ENCODE measurements at regions not wholly inside any gene's neighbourhood (a gene's known extent, or its start where the extent isn't known, plus 50 kb on each side); places are given as distances from the start of the nearest gene placed in this dataset.

DNA sequence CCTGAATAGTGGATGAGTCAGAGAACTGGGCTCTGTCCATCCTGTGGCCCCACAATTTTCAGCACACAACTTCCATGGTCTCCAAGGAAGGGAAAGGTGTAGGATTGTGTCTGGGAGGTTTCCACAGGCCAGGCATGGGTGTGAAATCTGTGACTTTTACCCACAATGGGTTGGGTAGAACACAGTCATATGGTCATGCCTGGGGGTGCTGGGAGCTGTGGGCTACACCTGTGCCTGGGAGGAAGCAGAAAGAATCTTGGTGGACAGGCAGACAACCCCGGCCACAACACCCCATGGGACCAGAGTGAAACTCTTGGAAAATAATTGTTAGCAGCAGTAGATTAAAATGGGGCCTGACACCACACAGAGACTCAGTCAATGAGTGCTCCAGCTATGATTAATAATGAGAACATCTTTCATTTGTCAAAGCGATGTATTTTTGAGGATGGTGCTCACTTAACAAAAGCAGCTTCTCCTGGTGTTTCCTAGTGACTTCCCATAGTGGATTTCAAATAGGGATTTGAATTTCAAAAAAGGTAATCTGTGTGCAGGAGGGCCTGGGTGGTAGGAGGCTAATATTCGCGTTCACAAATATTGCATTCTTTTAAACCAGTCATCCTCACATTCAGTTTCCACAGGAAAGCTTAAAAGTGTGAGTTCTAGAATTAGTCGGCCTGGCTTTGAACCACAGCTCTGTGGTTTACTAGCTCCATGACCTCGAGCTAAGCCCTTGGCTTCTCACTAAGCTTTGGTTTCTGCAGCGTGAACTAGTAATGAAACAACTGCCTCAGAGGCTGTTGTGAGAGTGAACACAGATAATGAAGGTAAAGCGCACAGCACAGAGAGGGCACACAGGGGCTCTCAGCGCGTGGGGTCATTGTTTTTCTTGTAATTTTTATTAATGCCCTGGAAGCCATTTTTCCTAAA lies 89.3 kb upstream of the UQCRFS1 start:
- no peak overlapping the region for H3K9ac ChIP-seq (ENCODE audit: low read depth in 1 of 2, low read length in 2 of 2)
- H3K4me1 ChIP-seq (ENCODE audit: control insufficient read depth in 2 of 2, insufficient read depth in 2 of 2, low read length in 2 of 2): no peaks in the 10 kb centered on the region
- H3K36me3 ChIP-seq (ENCODE audit: control insufficient read depth in 2 of 2, insufficient read depth in 2 of 2, low read length in 2 of 2): no peaks in the 10 kb centered on the region
- H3K4me3 ChIP-seq (ENCODE audit: low read length in 2 of 2): no peak overlapping the region
- H3K27ac ChIP-seq (ENCODE audit: low read depth in 2 of 2, low read length in 2 of 2): no peak overlapping the region
- no peaks in the 10 kb centered on the region for H3K27me3 ChIP-seq (ENCODE audit: control insufficient read depth in 2 of 2, insufficient read depth in 2 of 2, low read length in 2 of 2)
- H3K9me3 ChIP-seq (ENCODE audit: control insufficient read depth in 2 of 2, low read length in 2 of 2): no peaks in the 10 kb centered on the region

DNA sequence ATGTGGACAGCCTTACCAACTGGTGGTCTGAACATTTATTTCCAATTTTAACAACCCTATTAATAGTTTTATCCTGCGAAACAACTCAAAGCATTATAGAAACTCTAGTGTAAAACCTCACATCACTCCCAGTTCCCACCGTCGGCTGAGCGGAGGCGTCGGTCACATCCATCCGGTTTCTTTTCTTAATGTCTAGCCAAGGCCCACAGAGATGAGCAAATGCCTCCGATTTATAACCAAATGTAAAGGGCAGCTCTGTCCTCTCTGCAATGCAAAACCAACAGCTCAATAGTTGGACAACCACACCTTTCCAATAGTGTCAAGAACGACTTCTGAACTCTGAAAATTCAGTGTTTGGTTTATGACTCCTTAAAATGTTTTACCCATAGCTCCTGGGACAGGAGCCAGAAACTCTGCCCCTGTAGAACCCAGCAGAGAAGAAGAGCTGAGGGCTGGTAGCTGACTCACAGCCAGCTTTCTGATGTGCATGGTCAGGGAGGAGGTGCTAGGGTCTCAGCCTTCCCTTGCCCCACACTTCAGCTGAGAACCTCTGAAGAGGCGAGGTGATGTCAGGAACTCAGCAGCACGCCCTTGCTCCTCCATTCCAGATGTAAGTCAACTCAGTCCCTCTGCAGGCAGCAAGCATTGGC lies 90.2 kb upstream of the UQCRFS1 start:
- Histone ChIP-seq H3K4me3 (ENCODE audit: low read length in 2 of 2) (no peak overlapping the region), H3K27me3 (ENCODE audit: control insufficient read depth in 2 of 2, insufficient read depth in 2 of 2, low read length in 2 of 2) (no peaks in the 10 kb centered on the region), H3K9ac (ENCODE audit: low read depth in 1 of 2, low read length in 2 of 2) (no peak overlapping the region), H3K4me1 (ENCODE audit: control insufficient read depth in 2 of 2, insufficient read depth in 2 of 2, low read length in 2 of 2) (no peaks in the 10 kb centered on the region), H3K36me3 (ENCODE audit: control insufficient read depth in 2 of 2, insufficient read depth in 2 of 2, low read length in 2 of 2) (no peaks in the 10 kb centered on the region), H3K9me3 (ENCODE audit: control insufficient read depth in 2 of 2, low read length in 2 of 2) (no peaks in the 10 kb centered on the region), H3K27ac (ENCODE audit: low read depth in 2 of 2, low read length in 2 of 2) (no peak overlapping the region)

DNA sequence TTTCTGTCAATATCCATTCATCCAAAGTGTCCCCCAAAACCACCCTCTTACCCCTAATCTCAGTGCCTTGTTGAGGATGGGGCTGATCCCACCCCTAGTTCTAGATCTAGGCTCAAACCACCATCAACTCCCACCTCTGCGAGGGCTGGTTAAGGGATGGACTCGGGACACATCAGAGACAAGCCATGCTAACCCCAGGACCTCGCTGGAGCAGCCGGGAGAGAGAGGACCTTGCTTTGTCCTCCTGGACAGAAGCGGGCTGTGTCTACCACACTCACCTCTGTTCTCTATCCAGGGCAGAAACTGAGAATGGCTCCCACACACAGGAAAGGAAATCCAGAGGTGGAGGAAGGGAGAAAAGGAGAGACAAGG lies 90.8 kb upstream of the UQCRFS1 start:
- H3K9me3 ChIP-seq (ENCODE audit: control insufficient read depth in 2 of 2, low read length in 2 of 2): no peaks in the 10 kb centered on the region

DNA sequence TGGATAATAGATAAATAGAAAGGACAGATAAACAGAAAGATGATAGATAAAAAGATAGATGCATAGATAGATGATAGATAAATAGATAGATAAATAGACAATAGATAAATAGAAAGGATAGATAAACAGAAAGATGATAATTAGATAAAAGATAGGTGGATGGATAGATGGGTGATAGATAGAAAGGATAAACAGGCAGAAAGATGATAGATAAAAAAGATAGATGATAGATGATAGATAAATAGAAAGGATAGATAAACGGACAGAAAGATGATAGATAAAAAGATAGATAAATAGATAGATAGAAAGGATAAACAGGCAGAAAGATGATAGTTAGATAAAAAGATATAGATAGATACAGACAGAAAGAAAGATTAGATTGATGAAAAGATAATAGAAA lies 92.3 kb upstream of the UQCRFS1 start:
- H3K27ac ChIP-seq (ENCODE audit: low read depth in 2 of 2, low read length in 2 of 2): no peak overlapping the region
- no peaks in the 10 kb centered on the region for H3K27me3 ChIP-seq (ENCODE audit: control insufficient read depth in 2 of 2, insufficient read depth in 2 of 2, low read length in 2 of 2)
- no peak overlapping the region for H3K4me3 ChIP-seq (ENCODE audit: low read length in 2 of 2)
- no peaks in the 10 kb centered on the region for H3K9me3 ChIP-seq (ENCODE audit: control insufficient read depth in 2 of 2, low read length in 2 of 2)
- H3K9ac ChIP-seq (ENCODE audit: low read depth in 1 of 2, low read length in 2 of 2): no peak overlapping the region
- H3K36me3 ChIP-seq (ENCODE audit: control insufficient read depth in 2 of 2, insufficient read depth in 2 of 2, low read length in 2 of 2): no peaks in the 10 kb centered on the region
- no peaks in the 10 kb centered on the region for H3K4me1 ChIP-seq (ENCODE audit: control insufficient read depth in 2 of 2, insufficient read depth in 2 of 2, low read length in 2 of 2)

More for the DNA sequence above, 90.8 kb upstream of the UQCRFS1 start:
- no peaks in the 10 kb centered on the region for H3K4me1 ChIP-seq (ENCODE audit: control insufficient read depth in 2 of 2, insufficient read depth in 2 of 2, low read length in 2 of 2)
- H3K27ac ChIP-seq (ENCODE audit: low read depth in 2 of 2, low read length in 2 of 2): no peak overlapping the region
- no peaks in the 10 kb centered on the region for H3K27me3 ChIP-seq (ENCODE audit: control insufficient read depth in 2 of 2, insufficient read depth in 2 of 2, low read length in 2 of 2)
- H3K9ac ChIP-seq (ENCODE audit: low read depth in 1 of 2, low read length in 2 of 2): no peak overlapping the region
- H3K4me3 ChIP-seq (ENCODE audit: low read length in 2 of 2): no peak overlapping the region
- H3K36me3 ChIP-seq (ENCODE audit: control insufficient read depth in 2 of 2, insufficient read depth in 2 of 2, low read length in 2 of 2): no peaks in the 10 kb centered on the region

DNA sequence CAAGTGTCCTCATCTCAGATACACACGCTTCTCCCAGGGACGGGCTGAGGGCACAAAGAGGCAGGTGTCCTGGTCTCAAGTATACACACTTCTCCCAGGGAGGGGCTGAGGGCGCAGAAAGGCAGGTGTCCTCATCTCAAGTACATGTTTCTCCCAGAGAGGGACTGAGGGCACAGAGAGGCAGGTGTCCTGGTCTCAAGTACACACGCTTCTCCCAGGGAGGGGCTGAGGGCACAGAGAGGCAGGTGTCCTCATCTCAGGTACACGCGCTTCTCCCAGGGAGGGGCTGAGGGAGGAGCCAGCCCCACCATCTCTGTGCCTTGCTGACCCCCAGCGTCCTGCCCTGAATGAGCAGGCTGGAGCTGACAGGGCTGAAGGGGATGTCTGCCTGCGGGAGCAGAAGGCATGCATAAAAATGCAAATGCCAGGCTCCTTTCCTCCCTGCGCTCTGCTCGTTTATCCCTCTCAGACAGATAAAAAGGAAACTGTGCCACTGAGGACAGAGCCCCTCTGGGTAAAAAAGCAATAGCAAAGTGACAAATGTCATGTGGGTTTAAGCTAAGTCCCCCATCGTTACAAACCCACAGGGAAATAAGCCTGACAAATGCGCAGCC lies 96.1 kb upstream of the UQCRFS1 start:
- H3K27me3 ChIP-seq (ENCODE audit: control insufficient read depth in 2 of 2, insufficient read depth in 2 of 2, low read length in 2 of 2): no peaks in the 10 kb centered on the region
- no peaks in the 10 kb centered on the region for H3K36me3 ChIP-seq (ENCODE audit: control insufficient read depth in 2 of 2, insufficient read depth in 2 of 2, low read length in 2 of 2)
- no peak overlapping the region for H3K27ac ChIP-seq (ENCODE audit: low read depth in 2 of 2, low read length in 2 of 2)
- no peak overlapping the region for H3K9ac ChIP-seq (ENCODE audit: low read depth in 1 of 2, low read length in 2 of 2)
- no peak overlapping the region for H3K4me3 ChIP-seq (ENCODE audit: low read length in 2 of 2)
- H3K4me1 ChIP-seq (ENCODE audit: control insufficient read depth in 2 of 2, insufficient read depth in 2 of 2, low read length in 2 of 2): no peaks in the 10 kb centered on the region
- H3K9me3 ChIP-seq (ENCODE audit: control insufficient read depth in 2 of 2, low read length in 2 of 2): no peaks in the 10 kb centered on the region

DNA sequence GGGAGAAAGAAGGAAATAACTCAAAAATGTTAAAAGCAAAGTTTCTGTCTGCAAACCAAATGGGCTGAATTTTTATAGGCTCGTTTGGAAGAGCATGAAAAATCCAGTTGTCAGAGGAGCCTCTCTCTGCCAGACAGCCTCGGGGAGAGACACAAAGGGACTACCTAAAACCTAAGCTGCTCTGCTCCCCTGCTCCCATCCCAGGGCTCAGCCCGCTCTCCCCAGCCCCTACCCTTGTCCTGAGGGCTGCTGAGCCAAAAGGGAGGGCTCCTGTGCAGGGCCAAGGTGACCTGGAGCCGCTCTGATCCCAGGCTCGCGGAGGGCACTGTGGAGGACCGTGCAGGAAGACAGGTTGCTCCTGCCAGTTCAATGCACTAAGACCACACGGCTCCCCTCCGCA lies 96.7 kb upstream of the UQCRFS1 start:
- no peaks in the 10 kb centered on the region for H3K9me3 ChIP-seq (ENCODE audit: control insufficient read depth in 2 of 2, low read length in 2 of 2)
- no peaks in the 10 kb centered on the region for H3K27me3 ChIP-seq (ENCODE audit: control insufficient read depth in 2 of 2, insufficient read depth in 2 of 2, low read length in 2 of 2)
- H3K4me1 ChIP-seq (ENCODE audit: control insufficient read depth in 2 of 2, insufficient read depth in 2 of 2, low read length in 2 of 2): no peaks in the 10 kb centered on the region
- H3K36me3 ChIP-seq (ENCODE audit: control insufficient read depth in 2 of 2, insufficient read depth in 2 of 2, low read length in 2 of 2): no peaks in the 10 kb centered on the region
- no peak overlapping the region for H3K9ac ChIP-seq (ENCODE audit: low read depth in 1 of 2, low read length in 2 of 2)
- H3K4me3 ChIP-seq (ENCODE audit: low read length in 2 of 2): no peak overlapping the region
- no peak overlapping the region for H3K27ac ChIP-seq (ENCODE audit: low read depth in 2 of 2, low read length in 2 of 2)

DNA sequence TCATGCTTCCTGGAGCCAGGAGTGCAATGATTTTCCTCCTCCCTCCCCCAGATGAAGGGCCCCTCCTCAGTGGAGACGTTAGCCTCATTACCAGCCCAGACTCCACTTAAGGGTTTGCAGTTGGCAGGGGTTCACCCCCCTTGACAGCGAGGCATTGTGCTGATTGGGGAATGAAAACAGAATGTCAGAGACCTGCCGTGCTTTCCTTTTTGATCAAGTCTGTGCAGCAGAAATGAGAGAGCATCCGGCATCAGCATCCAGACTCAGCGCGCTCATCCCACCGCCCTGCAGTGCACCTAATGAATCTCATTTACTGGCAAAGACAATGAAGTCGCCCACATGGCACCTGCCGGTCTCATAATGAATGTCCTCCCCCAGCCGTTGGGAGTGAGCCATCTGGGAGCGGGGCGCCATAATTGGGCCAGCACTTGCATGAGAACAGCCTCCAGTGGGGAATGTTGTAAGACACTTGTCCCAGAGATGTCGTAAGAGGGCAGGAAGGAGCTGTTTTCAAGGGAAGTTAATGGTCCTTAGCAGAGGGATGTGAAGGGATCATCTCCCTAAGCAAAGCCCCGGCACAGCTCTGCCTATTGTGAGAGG lies 98.3 kb upstream of the UQCRFS1 start:
- no peak overlapping the region for H3K9ac ChIP-seq (ENCODE audit: low read depth in 1 of 2, low read length in 2 of 2)
- H3K9me3 ChIP-seq (ENCODE audit: control insufficient read depth in 2 of 2, low read length in 2 of 2): no peaks in the 10 kb centered on the region
- no peaks in the 10 kb centered on the region for H3K27me3 ChIP-seq (ENCODE audit: control insufficient read depth in 2 of 2, insufficient read depth in 2 of 2, low read length in 2 of 2)
- H3K27ac ChIP-seq (ENCODE audit: low read depth in 2 of 2, low read length in 2 of 2): no peak overlapping the region
- H3K4me1 ChIP-seq (ENCODE audit: control insufficient read depth in 2 of 2, insufficient read depth in 2 of 2, low read length in 2 of 2): no peaks in the 10 kb centered on the region
- no peak overlapping the region for H3K4me3 ChIP-seq (ENCODE audit: low read length in 2 of 2)
- H3K36me3 ChIP-seq (ENCODE audit: control insufficient read depth in 2 of 2, insufficient read depth in 2 of 2, low read length in 2 of 2): no peaks in the 10 kb centered on the region

DNA sequence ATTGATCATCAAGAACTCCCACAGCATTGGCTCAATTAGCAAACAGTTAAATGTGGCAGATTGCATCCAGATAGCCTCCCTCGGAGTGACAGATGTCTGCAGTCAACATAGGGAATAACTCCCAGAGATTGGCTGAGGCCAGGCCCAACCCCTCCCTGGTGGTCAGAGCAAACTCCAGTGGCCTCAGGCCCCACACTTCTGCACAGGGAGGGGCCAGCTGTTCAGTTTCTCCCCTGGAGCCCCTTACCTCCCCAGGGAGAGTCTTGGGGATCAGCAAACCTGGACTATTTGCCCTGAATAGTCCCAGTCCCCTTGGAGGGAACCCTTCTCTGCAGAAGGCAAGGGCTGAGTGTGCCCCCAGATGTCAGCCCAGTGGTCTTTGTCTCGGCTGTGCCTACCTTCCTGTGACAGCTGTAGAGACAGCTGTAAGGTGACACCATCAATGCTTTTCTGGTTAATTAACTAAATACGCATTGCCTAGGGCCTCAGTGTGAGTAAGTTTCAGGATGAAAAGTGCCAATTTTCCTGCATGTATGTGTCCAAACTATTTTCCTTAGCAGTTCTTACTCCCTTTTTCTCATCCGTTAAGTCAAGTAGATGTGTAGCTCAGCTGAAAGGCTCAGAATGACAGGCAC lies 102.7 kb upstream of the UQCRFS1 start:
- Histone ChIP-seq H3K9me3 (ENCODE audit: control insufficient read depth in 2 of 2, low read length in 2 of 2) (no peaks in the 10 kb centered on the region), H3K27ac (ENCODE audit: low read depth in 2 of 2, low read length in 2 of 2) (no peak overlapping the region), H3K4me1 (ENCODE audit: control insufficient read depth in 2 of 2, insufficient read depth in 2 of 2, low read length in 2 of 2) (no peaks in the 10 kb centered on the region), H3K4me3 (ENCODE audit: low read length in 2 of 2) (no peak overlapping the region), H3K27me3 (ENCODE audit: control insufficient read depth in 2 of 2, insufficient read depth in 2 of 2, low read length in 2 of 2) (no peaks in the 10 kb centered on the region), H3K9ac (ENCODE audit: low read depth in 1 of 2, low read length in 2 of 2) (no peak overlapping the region), H3K36me3 (ENCODE audit: control insufficient read depth in 2 of 2, insufficient read depth in 2 of 2, low read length in 2 of 2) (no peaks in the 10 kb centered on the region)

DNA sequence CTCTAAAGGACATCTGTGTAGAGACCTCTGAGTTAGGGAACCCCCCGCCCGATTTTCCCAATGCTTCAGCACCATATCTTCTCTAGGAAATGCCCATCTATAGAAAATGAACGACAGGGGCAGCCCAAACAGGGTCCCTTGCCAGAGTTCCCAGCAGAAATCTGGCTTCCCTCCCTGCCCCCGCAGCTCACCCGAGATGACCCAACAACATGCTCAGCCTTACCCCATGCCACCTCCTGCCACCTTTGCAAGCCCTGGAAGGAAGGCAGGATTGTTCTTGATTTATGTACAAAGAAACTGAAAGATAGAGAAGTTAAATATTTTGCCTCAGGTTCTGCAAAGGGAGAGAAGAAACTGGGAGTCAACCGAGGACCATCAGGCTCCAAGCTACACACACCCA lies 105.6 kb upstream of the UQCRFS1 start:
- Histone ChIP-seq H3K36me3 (ENCODE audit: control insufficient read depth in 2 of 2, insufficient read depth in 2 of 2, low read length in 2 of 2) (no peaks in the 10 kb centered on the region), H3K27ac (ENCODE audit: low read depth in 2 of 2, low read length in 2 of 2) (no peak overlapping the region), H3K4me3 (ENCODE audit: low read length in 2 of 2) (no peak overlapping the region), H3K9me3 (ENCODE audit: control insufficient read depth in 2 of 2, low read length in 2 of 2) (no peaks in the 10 kb centered on the region), H3K4me1 (ENCODE audit: control insufficient read depth in 2 of 2, insufficient read depth in 2 of 2, low read length in 2 of 2) (no peaks in the 10 kb centered on the region), H3K27me3 (ENCODE audit: control insufficient read depth in 2 of 2, insufficient read depth in 2 of 2, low read length in 2 of 2) (no peaks in the 10 kb centered on the region), H3K9ac (ENCODE audit: low read depth in 1 of 2, low read length in 2 of 2) (no peak overlapping the region)

Data from mucosa of rectum (tissue), 2 donors.